Lower leg skin (tissue), 4 donors: ENCODE measurements at regions not wholly inside any gene's neighbourhood (a gene's known extent, or its start where the extent isn't known, plus 50 kb on each side); places are given as distances from the start of the nearest gene placed in this dataset.
A peak's percentile ranks its signal among the peaks of the same experiment; 100 is the strongest.

Experiments used
- DNase-seq, 2 donors: peaks; one replicate each; pipeline ENCODE4 v3.0.0-alpha.2; 2019; ENCODE audit warnings: low spot score in 2 of 2
- H3K4me3 ChIP-seq: fragments of 200-600 bp; sonication (generic); 2 replicates; pipeline ENCODE4 v1.5.1; 2017; ENCODE audit warnings: mild to moderate bottlenecking, low read depth; ENCODE audit not compliant: poor library complexity, severe bottlenecking
- CTCF ChIP-seq, 3 donors: fragments of 450-650 bp; IDR thresholded peaks; one replicate each; pipeline ENCODE4 v1.5.1; 2016; ENCODE audit warnings: antibody characterized with exemption in 3 of 3, mild to moderate bottlenecking in 3 of 3, moderate library complexity in 2 of 3
- POLR2A ChIP-seq, 2 donors: fragments of 450-650 bp; IDR thresholded peaks; one replicate each; pipeline ENCODE4 v1.6.1; 2016 to 2017; ENCODE audit warnings: antibody characterized with exemption in 2 of 2, mild to moderate bottlenecking in 1 of 2, moderate library complexity in 1 of 2
- WGBS, 2 donors: methylation state at CpG; one replicate each; pipeline ENCODE4 v1.1.5; 2018; 5-methylcytosine and 5-hydroxymethylcytosine counted together
- intact Hi-C: fragments of 100-400 bp; cut with DNase I; formaldehyde crosslinking; loops from one replicate; pipeline ENCODE4 v1.15.0; 2023; ENCODE audit warnings: low total_unique reads

GRCh38 chr20:39988991-39989390 lies 700.0 kb downstream of the MAFB start:
- intact Hi-C loops = no loop called here
- no peak for DNase-seq
- 0% methylated on average over 1 of the region's 1 CpG for WGBS, 2 donors
- H3K4me3 ChIP-seq = no peak overlapping the region
- TF ChIP-seq CTCF (IDR thresholded peaks at IDR 0.05) (no peak), POLR2A (IDR thresholded peaks at IDR 0.05) (no peak)

- intact Hi-C loops = no loop called here
- peak; percentile 78 to 94 for DNase-seq
- TF ChIP-seq POLR2A (IDR thresholded peaks at IDR 0.05) = no peak
- no peak for TF ChIP-seq CTCF (IDR thresholded peaks at IDR 0.05)
- WGBS, 2 donors = 9 to 23% methylated on average over 6 of the region's 6 CpGs
- H3K4me3 ChIP-seq = no peak overlapping the region
These were observed 702.7 kb downstream of the MAFB start for GRCh38 chr20:39986173-39986904.

GRCh38 chr20:39985271-39985827 lies 703.7 kb downstream of the MAFB start:
- WGBS, 2 donors = 81 to 91% methylated on average over 5 of the region's 5 CpGs
- intact Hi-C loops = no loop called here
- no peak for TF ChIP-seq CTCF (IDR thresholded peaks at IDR 0.05)
- TF ChIP-seq POLR2A (IDR thresholded peaks at IDR 0.05) = no peak
- DNase-seq = no peak
- no peak overlapping the region for H3K4me3 ChIP-seq

- H3K4me3 ChIP-seq = no peak overlapping the region
- intact Hi-C loops = no loop called here
- TF ChIP-seq CTCF (IDR thresholded peaks at IDR 0.05) (no peak), POLR2A (IDR thresholded peaks at IDR 0.05) (no peak)
- DNase-seq = no peak
- WGBS, 2 donors = 87 to 90% methylated on average over 1 of the region's 1 CpG
These were observed 705.4 kb downstream of the MAFB start for GRCh38 chr20:39983655-39984054.

GRCh38 chr20:39983183-39983582 lies 705.9 kb downstream of the MAFB start:
- no peak for TF ChIP-seq CTCF (IDR thresholded peaks at IDR 0.05)
- no peak for TF ChIP-seq POLR2A (IDR thresholded peaks at IDR 0.05)
- WGBS, 2 donors = 78 to 87% methylated on average over 2 of the region's 2 CpGs
- intact Hi-C loops = no loop called here
- DNase-seq = no peak
- no peak overlapping the region for H3K4me3 ChIP-seq
